Stimulated activated CD4-positive, alpha-beta T cell treated with anti-CD3 and anti-CD28 coated beads, Interleukin-2, amount 100 ng/mL, for 48 hours (primary cell): ENCODE measurements at regions not wholly inside any gene's neighbourhood (a gene's known extent, or its start where the extent isn't known, plus 50 kb on each side); places are given as distances from the start of the nearest gene placed in this dataset.

ENCODE experiments used
- DNase-seq, 2 donors: peaks; one replicate each; pipeline ENCODE4 v3.0.0-alpha.2; 2020

DNA sequence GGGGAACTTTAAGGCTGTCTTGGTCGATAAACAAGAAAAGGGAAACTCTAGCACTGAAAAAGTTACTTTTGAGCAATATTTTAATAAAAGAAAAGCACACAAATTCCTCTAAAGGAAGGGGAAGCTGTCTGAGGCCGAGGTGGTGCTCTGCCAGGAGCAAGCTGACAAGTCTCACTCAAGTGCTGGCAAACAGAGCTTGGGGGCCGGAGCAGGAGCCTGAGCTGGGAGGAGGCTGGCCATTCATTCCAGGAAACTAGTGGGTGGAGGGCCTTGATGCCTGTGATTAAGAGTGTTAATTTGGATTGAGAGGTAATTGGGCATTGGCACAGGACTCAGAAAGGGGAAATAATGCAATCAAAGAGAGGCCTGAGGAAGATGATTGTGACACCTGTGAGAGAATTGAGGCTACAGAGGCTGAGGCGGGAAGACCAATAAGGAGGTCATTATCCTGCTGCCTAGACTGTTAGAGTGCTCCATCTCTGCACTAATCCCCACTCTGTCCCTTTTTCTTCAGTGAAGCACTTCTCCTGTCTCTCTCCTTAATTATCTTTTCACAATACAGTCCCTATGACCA, 154.9 kb upstream of the COL1A2 start:
- DNase-seq, result no peak

DNA sequence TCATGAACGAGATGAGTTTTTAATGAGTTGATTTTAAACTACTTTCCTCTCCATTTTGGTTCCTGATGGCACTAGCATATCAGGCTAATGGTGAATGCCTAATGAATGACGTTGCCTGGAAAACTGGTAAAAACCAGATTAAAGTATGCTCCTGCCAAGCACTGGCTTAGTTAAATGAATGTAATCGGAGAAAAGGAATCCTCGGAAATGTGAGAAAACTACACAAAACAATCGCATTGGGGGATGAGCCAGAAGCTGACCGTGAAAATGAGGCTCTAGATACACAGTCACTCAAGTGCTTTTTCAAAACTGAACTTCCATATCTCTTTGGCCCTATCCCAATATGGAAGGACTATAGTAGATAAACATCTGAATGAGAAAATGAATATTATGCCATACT, 153.8 kb upstream of the COL1A2 start:
- no peak for DNase-seq

DNA sequence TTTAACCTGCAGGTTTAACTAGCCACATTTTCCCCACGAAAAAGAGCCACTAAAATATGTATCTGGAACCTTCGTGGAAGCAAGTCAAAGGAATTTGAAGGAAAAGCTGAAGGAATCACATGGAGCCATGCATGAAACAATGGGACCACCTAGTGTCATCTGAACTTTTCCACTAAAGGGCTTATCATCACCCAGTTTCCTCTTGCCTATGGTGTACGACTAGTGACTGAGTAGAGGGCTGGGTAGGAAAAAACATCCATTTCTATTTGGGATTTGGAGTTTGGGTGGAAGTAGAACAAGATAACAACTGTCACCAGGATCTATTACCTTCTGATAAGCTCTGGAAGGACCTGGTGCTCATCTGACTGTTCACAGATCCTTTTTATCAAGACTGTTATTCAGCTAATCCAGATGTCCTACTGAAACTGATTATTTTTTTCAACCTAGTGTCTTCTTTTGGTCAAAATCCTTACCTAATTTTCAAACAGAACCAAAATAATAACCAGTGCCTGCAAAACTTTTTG, 153.2 kb upstream of the COL1A2 start:
- DNase-seq, result no peak

DNA sequence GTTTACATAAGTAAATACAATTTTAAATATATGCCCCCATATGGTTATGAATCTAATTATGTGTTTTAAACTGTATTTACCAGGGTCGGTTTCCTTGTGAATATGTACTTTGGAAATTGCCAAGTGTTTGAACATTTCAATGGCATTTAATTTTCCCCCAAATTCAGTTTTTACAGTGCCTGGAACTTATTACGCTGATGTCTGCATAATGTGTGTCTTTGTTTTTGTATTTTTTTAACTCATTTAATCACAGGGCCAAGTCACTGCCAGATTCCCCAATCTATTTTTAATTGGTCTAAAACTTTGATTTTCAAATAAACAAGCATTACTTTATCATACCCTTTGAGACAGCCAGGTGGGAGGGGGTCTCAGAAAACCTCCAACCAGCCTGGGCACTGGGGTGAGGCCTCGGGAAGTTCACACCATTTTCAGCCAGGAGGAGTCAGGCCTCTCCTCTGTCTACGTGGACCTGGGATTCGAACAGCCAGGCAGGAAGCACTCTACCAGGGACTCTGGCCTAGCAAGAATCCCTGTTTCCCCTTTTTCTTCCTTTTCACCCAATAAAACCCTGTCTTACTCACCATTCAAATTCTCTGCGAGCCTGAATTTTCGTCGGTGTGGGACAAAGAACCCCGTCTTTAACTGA, 151.5 kb upstream of the COL1A2 start:
- DNase-seq, result no peak

DNA sequence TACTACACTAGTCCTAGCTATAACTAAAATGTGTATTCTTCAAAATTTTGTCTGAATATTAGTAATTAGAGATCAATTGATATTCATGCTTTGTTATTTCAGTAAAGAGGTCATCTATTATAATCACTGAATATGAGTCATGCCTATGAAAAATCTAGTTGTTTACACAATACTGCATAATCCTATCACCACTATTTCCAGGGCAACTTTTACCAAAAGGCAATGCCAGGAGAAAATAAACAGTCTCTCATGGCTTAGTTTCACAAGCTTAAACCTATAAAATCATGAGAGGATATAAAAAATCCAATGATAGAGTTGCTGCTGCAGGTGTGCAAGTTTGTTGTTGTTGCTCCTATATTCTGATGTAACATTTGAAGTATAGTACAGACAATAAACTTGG, 149.9 kb upstream of the COL1A2 start:
- DNase-seq, result no peak

DNA sequence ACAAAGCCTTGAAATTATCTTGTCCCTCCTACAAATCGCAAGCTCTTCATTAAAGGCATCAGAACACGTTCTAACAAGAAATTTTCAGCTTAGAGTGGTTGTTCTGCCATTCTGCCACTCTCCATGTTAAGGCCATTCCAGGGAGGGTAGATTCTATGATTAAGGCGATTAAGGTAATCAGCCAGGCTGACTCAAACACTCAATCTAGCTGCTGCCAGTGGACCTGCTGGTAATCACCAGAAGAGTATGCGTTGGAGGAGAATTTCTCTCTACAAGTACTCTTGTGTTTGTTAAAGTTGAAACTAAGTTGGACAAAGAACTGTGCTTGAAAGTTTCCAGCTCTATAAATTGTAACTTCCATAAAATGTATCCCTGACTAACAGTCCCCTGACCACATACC, 149.2 kb upstream of the COL1A2 start:
- DNase-seq, result no peak

DNA sequence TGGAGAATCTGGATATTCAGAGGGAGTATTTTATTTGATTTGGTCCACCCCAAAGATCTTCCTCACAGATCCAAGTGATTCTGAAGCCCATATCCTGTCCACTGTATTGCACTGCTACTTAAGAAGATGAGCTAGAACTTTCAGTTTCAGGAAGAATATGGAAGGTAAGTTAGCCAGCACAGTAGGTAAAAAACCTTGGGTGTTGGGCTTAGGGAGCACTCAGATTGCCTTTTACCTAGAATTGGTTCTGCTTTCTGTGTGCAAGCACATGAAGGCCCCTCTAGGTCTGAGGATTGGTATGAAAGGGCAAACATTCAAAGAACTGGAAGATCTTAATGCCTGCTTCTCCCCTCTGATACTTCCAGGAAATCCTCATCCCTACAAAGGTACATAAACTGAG, 146.7 kb upstream of the COL1A2 start:
- no peak for DNase-seq

DNA sequence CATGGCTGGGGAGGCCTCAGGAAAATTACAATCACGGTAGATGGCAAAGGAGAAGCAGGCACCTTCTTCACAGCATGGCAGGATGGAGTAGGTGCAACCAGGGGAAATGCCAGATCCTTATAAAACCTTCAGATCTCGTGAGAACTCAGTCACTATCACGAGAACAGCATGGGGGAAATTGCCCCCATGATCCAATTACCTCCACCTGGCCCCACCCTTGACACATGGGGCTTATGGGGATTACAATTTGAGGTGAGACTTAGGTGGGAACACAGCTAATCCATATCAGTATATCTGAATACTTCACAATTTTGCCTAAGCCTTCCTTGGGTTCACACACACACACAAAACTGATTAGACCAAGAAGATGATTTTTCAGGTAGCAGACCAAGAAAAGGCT, 145.1 kb upstream of the COL1A2 start:
- DNase-seq, result no peak

DNA sequence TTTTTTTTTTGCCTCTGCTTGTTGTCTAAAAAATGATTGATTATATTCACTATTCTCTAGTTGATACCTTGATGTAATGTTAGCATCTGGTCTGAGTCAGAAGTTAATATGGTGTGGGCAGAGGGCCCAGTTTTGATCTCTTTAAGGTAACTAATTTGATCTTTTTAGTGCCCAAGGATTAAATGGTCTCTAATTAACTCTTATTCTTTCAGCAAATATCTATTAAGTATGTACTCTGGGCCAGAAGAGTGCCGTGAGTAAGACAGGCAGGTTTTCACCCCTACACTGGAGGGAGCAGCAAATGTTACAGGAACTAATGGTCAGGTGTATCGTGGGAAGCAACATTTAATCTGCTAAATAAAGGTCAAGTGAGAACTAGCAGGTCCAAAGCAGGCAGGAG, 144.6 kb upstream of the COL1A2 start:
- no peak for DNase-seq

DNA sequence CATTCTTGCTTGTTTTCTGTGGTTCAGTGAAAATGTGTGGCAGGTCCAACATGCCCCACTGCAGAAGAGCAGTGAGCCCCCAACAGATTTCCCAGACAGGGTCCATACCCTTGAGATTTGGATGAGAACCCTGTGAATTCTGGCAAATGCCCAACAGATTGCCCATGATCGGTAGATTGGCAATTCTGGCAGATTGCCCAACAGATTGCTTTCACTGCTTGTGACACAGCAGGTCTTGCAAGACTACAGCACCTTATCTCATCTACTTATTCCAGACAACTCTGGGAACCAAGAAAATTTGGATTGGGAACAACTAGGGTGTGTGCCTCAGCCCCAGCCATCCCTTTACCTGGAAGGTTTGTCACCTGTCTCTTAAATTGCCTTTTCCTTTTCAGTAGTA, 143.7 kb upstream of the COL1A2 start:
- no peak for DNase-seq

DNA sequence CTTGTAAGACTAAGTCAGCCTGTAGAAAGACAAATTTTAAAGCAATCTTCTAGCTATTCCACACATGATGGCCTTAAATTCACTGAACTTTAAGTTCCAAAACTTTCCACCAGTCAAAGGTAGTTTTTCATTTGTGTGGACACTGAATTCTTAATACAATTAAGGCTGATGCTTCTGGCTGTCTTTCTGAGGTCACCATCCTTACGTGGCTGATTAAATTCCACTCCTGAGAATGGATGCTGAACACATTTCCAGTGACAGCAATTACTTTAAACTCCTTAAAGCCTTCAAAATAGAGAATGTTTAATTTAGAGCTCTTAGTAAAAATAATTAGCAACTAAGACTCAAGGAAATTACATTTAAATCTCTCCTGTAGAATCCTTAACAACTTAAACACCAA, 142.6 kb upstream of the COL1A2 start:
- DNase-seq, result no peak

DNA sequence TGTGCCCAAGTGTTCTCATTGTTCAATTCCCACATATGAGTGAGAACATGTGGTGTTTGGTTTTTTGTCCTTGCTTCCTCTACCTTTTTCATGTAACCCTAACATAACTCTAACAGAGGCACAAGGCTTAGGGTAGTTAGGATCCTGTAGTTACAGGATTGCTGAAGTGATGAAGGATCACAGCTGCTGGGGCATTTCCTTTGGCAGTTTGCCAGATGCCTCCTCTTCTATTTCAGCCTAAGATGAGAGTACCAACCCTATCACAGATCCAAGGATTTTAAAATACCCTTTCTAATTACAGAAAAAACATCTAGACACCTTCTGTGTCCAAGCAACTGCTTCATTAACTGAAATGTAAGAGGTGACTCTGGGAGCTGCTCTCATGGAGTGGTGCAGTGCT, 141.7 kb upstream of the COL1A2 start:
- no peak for DNase-seq

DNA sequence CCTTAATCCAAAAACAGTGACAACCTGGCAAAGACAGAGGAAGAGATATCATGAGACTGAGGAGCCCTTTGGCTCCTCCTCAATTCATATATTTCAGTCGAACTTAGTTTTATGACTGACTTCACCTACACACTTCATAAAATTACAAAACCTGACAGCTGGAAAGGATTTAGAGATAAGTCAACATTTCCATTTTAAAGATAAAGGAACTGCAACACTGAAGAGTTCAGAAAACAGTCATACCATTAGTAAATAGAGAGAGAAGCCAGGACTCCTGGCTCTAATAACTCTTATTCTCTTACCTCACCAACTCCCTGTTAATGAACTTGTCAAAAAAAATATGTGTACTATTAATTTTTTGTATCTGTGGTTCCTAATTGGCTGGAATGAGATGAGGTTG, 141.0 kb upstream of the COL1A2 start:
- DNase-seq, result no peak

DNA sequence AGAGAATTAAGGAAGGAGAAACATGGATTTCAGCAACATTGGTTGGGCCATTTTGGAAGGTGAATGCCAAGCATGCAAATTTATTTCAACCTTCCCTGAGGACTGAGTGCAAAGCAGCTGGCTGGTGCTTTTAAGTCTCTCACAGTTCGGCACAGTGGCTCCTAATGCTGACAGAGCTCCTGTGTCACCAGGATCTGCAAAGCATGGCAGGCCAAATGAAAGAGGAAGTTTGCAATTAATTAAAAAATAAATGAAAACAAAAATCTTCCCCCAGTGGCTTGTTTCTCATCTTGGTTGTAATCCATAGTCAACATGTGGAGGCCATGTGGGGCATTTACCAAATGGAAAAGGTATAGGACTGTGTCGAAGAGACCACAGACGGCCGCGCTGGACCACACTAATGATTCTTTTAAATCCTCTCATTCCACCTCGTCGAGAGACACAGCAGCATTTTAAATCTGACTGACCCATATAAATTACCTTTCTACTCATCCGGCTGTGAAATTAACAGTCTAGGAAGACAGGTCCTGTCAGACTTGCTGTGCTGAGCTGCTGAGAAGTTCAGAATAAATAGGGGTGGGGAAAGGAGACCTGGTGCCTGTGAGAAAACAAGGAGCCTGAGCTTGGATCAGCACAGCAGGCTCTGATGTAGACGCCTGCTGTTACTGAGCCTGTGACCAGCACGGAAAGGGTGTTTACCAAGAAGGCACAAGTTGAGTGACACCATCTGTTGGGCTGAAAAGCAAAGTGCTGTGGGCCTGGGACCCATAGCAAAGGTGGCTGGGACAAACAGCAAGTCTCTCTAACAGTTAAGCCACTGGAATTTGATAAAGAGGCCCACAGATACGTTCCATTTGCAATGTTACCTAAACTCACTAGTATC, 136.0 kb upstream of the COL1A2 start:
- no peak for DNase-seq

DNA sequence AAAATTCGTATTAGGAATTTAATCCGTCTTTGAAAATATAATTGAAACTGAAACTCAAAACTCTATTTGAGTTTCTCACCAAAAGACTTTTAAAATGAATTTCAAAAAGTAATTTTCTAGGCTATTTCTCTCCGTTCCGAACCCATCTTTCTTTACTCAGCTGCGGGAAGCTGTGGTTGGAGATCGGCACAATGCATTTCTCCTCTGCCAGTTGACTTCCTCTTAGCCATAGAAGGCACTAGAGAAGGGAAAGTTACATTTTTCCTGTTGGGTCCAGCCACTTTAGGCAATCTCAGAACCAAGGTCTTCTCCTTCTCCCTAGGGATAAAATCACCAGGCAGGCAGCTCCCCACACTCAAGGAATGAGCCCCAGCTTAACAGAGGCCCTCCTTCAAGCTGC, 133.6 kb upstream of the COL1A2 start:
- DNase-seq, result no peak

DNA sequence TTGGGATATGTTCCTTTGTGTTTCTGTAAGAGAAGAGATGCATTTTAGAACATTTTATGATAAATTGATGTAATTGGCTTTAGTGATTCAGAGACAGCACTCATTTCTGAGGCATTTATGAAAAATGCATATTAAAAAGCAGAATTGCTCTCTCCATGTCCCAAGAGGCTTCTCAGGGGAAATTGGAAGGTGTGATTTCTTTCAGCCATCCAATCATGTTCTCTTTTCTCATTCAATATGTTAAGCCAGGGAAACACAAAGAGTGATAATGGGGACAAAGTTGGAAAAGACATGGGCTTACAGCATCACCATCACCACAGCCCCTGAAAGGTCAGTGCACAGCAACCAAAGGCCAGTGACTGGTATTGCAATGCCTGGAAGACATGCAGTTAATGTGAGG, 129.9 kb upstream of the COL1A2 start:
- no peak for DNase-seq

DNA sequence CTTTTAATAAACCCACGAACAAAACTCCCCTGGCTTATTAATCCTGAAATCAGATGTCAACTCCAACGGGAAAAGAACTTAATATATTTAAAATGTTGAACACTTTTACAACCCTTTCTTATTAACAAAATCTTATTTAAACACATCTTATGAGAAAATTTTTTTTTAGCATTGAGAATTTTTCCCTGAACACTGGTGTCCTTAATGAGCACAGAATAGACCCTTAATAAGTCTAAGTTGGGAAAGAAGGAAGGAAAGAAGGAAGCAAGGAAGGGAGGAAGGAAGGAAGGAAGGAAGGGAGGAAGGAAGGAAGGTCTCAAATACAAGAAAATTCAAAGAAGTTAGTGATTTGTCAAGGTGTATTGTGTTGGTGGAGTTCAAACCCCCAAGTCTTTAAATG, 129.2 kb upstream of the COL1A2 start:
- no peak for DNase-seq

DNA sequence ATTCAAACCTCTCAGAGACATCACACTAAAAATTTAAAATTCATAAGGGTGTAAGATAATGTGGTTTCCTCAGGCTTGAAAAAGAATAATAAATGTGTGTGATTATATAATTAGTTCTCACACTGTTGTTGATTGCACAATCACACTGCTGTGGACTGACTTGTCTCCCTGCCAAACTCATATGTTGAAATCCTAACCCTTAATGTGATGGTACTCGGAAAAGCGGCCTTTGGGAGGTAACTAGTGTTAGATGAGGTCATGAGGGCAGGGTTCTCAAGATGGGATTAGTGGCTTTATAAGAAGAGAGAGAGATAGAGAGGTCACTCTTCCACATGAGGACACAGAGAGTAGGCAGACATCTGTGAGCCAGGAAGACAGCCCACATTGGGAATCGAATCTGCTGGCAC, 128.5 kb upstream of the COL1A2 start:
- DNase-seq, result no peak

DNA sequence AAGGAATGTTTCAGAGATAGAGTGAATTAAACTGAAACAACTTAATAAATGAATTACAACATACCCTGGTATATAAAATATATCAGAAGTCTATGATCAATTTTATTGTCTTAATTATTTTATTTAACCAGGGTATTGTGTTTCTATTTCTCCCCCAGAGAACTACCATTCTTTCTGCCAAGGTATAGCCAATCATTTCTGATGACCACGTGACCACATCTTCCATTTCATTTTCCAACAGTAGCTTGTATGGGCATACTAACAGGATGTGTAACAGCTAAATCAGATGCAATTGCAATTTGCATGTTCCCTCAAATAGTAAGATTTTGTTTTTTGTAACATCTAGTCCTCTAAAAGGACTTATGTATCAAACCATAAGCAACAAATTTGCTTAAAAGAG, 123.9 kb upstream of the COL1A2 start:
- DNase-seq, result no peak

DNA sequence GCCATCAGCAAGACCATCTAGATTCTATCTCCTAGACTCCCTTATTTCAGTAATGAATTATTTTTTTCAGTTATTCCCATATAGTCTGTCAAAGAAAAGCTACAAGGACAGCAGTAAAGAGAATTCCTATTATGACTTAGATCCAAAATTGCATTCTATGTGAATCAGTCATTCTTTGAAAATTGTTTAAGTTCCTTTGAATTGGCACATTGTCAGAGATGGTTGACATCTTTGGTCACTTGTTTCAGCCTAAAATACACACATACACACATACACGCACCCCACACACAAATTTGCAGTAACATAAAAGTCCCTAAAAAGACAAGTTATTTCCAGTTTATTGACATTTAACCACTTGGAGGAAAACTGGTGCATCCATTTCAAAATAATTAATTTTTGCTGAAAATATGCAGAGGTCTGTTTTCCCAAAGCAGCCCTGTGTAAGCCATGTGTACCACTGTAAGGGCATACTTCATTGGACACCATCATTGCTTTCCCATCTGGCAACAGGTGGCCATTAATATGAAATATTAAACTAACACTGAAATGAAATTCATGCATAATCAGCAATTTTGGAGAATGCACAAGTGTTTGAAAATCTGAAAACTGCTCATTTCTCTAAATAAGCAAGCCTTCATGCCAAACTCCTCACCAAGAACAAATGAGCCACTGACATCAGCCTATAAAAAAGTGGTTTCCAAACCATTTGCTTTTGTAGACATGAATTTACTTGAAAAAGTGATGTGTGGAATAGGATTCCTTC, 121.7 kb upstream of the COL1A2 start:
- DNase-seq, result no peak

DNA sequence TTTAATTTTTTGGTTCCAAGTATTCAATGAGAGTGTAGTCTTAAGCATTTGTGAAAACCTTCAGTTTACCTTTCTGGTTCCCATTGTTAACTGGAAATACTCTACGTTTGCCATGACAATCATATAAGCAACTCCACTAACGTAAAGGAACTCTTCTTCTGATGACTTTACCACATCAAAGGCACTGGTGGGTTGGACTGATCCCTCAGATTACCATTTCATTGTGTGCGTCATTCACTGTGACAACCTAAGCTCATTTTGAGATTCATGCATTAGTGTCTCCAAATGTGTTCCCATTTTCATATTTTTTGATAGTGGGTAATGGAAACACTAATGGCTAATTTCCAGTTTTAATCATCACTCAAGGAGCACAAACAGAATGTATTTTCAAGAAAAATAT, 119.9 kb upstream of the COL1A2 start:
- DNase-seq, result no peak

DNA sequence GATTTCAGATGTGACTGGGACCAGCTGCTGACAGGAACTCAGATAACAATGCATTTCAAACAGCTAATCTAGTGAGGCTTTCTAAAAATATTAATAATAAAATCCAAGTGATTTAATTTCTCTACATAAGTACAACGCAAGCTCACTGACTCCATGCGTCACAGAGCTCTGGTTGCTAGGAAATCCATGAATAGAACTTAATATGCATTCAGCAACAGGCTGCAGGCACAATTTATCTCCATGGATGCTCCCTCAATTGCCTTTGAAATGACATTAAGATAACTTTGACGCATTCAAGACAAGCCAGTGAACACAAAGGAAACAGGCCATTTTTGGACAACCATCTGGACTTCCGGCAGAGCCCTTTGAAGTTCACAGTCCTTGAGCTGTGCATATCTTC, 118.7 kb upstream of the COL1A2 start:
- no peak for DNase-seq

DNA sequence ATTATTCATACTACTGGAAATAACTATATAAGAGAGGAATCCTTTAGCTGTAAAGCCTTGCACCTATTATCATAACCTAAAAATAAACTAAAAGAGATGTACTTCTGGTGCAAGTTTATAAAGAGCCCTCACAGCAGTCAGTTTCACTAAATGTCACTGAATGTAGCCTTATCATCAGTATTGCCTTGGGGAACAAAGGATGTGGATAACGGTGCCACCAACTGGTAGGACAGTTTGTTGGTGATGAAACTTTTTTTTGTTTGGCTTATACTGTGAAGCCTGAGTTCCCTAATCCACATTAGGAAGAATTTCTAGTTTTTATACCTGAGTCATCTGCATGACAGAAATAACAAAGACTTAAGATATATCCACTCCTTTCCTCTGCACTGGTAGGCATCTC, 117.9 kb upstream of the COL1A2 start:
- DNase-seq, result no peak
